ENCODE measurements at regions not wholly inside any gene's neighbourhood (a gene's known extent, or its start where the extent isn't known, plus 50 kb on each side); places are given as distances from the start of the nearest gene placed in this dataset.

DNA sequence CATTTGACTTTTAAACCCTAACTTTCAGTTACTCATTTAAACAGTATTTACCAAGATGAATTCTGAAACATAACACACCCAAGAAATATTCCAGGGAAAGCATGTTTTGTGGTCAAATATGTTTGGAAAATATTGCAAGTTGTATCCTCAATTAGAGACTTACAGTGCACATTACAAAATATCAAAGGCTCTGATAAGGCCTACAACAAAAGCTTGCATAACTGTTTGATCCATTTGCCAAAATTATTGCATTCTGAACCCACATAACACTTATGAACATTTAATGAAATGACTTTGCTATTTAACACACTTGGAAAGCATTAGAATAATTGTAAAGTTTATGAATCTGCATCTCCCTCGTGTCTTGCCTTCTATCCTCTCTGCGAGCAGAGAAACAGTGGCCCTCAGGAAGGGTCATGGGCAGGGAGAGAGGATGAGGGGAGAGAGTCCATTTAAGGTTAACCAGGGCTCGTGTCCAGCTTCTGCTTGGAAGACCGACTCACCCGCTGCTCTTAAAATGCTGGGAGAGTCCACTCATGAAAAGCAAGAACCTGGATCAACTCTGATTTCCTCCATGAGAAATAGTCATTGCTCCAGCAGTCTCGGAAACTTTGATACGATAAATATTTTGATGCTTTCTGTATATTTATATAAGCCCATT is 408.2 kb upstream of the ZMIZ1 start:
- TF ChIP-seq, protein P1, sequence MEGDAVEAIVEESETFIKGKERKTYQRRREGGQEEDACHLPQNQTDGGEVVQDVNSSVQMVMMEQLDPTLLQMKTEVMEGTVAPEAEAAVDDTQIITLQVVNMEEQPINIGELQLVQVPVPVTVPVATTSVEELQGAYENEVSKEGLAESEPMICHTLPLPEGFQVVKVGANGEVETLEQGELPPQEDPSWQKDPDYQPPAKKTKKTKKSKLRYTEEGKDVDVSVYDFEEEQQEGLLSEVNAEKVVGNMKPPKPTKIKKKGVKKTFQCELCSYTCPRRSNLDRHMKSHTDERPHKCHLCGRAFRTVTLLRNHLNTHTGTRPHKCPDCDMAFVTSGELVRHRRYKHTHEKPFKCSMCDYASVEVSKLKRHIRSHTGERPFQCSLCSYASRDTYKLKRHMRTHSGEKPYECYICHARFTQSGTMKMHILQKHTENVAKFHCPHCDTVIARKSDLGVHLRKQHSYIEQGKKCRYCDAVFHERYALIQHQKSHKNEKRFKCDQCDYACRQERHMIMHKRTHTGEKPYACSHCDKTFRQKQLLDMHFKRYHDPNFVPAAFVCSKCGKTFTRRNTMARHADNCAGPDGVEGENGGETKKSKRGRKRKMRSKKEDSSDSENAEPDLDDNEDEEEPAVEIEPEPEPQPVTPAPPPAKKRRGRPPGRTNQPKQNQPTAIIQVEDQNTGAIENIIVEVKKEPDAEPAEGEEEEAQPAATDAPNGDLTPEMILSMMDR (IDR thresholded peaks at IDR 0.05) = no peak
- no peak for TF ChIP-seq POLR2AphosphoS5 (IDR thresholded peaks at IDR 0.05)
- no peak for TF ChIP-seq EP300 (IDR thresholded peaks at IDR 0.05)

Data from suprapubic skin (tissue), 4 donors.